GM12878 (cell line): ENCODE measurements at regions not wholly inside any gene's neighbourhood (a gene's known extent, or its start where the extent isn't known, plus 50 kb on each side); places are given as distances from the start of the nearest gene placed in this dataset.

Source experiments
- ATAC-seq: fragments of 200-7000 bp; cut with Tn5 transposase; 3 replicates; pipeline ENCODE4 v1.9.1; 2020; ENCODE audit warnings: mild to moderate bottlenecking, moderate library complexity
- BruUV-seq: library from RNA; stranded (reverse); fragments of 400-500 nt; replicated peaks from 2 replicates; lab custom pipeline; 2021; lab: Mats Ljungman, UMichigan
- CTCF ChIA-PET: fragments of 300-600 bp; sonication (Branson Sonifier 250); formaldehyde crosslinking; extraction: SDS; loops from one replicate; lab custom pipeline; 2021; ENCODE audit warnings: inconsistent platforms; lab: Yijun Ruan, JAX
- POLR2A ChIA-PET: fragments of 350-600 bp; formaldehyde crosslinking; extraction: SDS; loops from one replicate; lab custom pipeline; 2021; ENCODE audit warnings: inconsistent platforms; lab: Charles Lee
- RAD21 ChIA-PET: fragments of 300-600 bp; sonication (Branson Sonifier 250); formaldehyde crosslinking; loops from one replicate; lab custom pipeline; 2023; ENCODE audit warnings: antibody characterized with exemption; ENCODE audit not compliant: unreplicated experiment; lab: Charles Lee
- SMC1A ChIA-PET: fragments of 300-600 bp; sonication (Branson Sonifier 250); formaldehyde crosslinking; loops from one replicate; lab custom pipeline; 2023; ENCODE audit not compliant: unreplicated experiment, uncharacterized antibody; lab: Charles Lee
- DNase-seq: peaks from one replicate; pipeline ENCODE4 v3.0.0-alpha.2; 2011; ENCODE audit warnings: low read depth, low spot score
- FAIRE-seq: peaks from 3 replicates; lab custom pipeline; 2011; peaks lifted over from hg19 to GRCh38; lab: Jason Lieb, UNC
- H2AFZ ChIP-seq: 2 replicates; pipeline ENCODE4 v1.6.0; 2011; ENCODE audit warnings: low read depth, low read length, control low read depth; ENCODE audit not compliant: control insufficient read depth
- H3K27ac ChIP-seq: 2 replicates; pipeline ENCODE4 v1.5.1; 2011; ENCODE audit warnings: control low read depth; ENCODE audit not compliant: control insufficient read depth, insufficient read depth
- H3K27me3 ChIP-seq, 2 experiments: replicated peaks in 1 of 2; 2 replicates each; pipeline versions ENCODE4 v1.6.0 to v1.6.1; 2011; ENCODE audit warnings: low read length in 1 of 2; ENCODE audit not compliant: control insufficient read depth in 2 of 2, insufficient read depth in 2 of 2
- H3K36me3 ChIP-seq, 2 experiments: 2 replicates each; pipeline ENCODE4 v1.5.1; 2011; ENCODE audit warnings: low read length in 1 of 2; ENCODE audit not compliant: control insufficient read depth in 2 of 2, insufficient read depth in 2 of 2
- H3K4me1 ChIP-seq: 2 replicates; pipeline ENCODE4 v1.6.1; 2011; ENCODE audit warnings: mild to moderate bottlenecking, low read length, moderate library complexity, mixed read lengths; ENCODE audit not compliant: control insufficient read depth, insufficient read depth
- H3K4me2 ChIP-seq: 2 replicates; pipeline ENCODE4 v1.6.0; 2011; ENCODE audit warnings: control low read depth; ENCODE audit not compliant: control insufficient read depth, insufficient read depth
- H3K4me3 ChIP-seq: fragments of 200-600 bp; sonication (generic); 2 replicates; pipeline ENCODE4 v1.5.1; 2016
- H3K79me2 ChIP-seq: 2 replicates; pipeline ENCODE4 v1.6.0; 2011; ENCODE audit warnings: low read length; ENCODE audit not compliant: control insufficient read depth, insufficient read depth
- H3K9ac ChIP-seq: 2 replicates; pipeline ENCODE4 v1.8.0; 2011; ENCODE audit warnings: low read length, control low read depth, mixed read lengths; ENCODE audit not compliant: control insufficient read depth, insufficient read depth
- H3K9me3 ChIP-seq: replicated peaks from 3 replicates; pipeline ENCODE4 v1.5.1; 2011; ENCODE audit warnings: mild to moderate bottlenecking, low read length; ENCODE audit not compliant: control insufficient read depth, insufficient read depth
- H4K20me1 ChIP-seq: 2 replicates; pipeline ENCODE4 v1.6.0; 2011; ENCODE audit not compliant: control insufficient read depth, insufficient read depth
- ATF2 ChIP-seq: IDR thresholded peaks from 2 replicates; pipeline ENCODE4 v1.6.1; 2012; ENCODE audit warnings: low read length, inconsistent platforms
- EP300 ChIP-seq, 2 experiments: fragments of 150-350 bp in 1 of 2; IDR thresholded peaks; 2 replicates each; pipeline ENCODE4 v1.6.1; 2011 to 2012; ENCODE audit warnings: low read depth in 2 of 2, low read length in 2 of 2, borderline replicate concordance in 1 of 2, improper control_type of control experiment in 1 of 2, inconsistent platforms in 1 of 2; ENCODE audit not compliant: control insufficient read depth in 1 of 2
- FOS ChIP-seq: IDR thresholded peaks from 3 replicates; pipeline ENCODE4 v1.6.1; 2011; ENCODE audit warnings: borderline replicate concordance; ENCODE audit not compliant: insufficient read length; ENCODE audit errors: extremely low read depth
- SMAD5 ChIP-seq: IDR thresholded peaks from 2 replicates; pipeline ENCODE4 v1.6.1; 2016; ENCODE audit warnings: antibody characterized with exemption, low read depth
- STAT3 ChIP-seq: IDR thresholded peaks from 2 replicates; pipeline ENCODE4 v1.6.1; 2011; ENCODE audit warnings: low read depth, low read length, improper control_type of control experiment
- WRNIP1 ChIP-seq: IDR thresholded peaks from 2 replicates; pipeline ENCODE4 v1.6.1; 2011; ENCODE audit warnings: low read depth, low read length, improper control_type of control experiment, borderline replicate concordance
- ZNF207 ChIP-seq: fragments of 450-650 bp; IDR thresholded peaks from 2 replicates; pipeline ENCODE4 v1.6.1; 2014; ENCODE audit warnings: antibody characterized with exemption, mild to moderate bottlenecking, borderline replicate concordance
- WGBS: methylation state at CpG from one replicate; pipeline ENCODE4 v1.1.6; 2016; ENCODE audit warnings: low lambda C conversion rate; ENCODE audit not compliant: insufficient replicate concordance, insufficient coverage; ENCODE audit errors: missing lambda C conversion rate; 5-methylcytosine and 5-hydroxymethylcytosine counted together
- in situ Hi-C: fragments of 300-500 bp; cut with MboI; formaldehyde crosslinking; loops from 9 replicates; pipeline ENCODE4 v1.14.3; 2018; ENCODE audit warnings: mixed read lengths
- intact Hi-C: fragments of 100-400 bp; cut with micrococcal nuclease; formaldehyde crosslinking; loops from one replicate; pipeline ENCODE4 v1.14.2; 2022; ENCODE audit not compliant: unreplicated experiment
- TF ChIP-seq, protein P1 (sequence below): fragments of 450-650 bp; IDR thresholded peaks from 2 replicates; pipeline ENCODE4 v1.6.1; 2016; ENCODE audit warnings: mild to moderate bottlenecking

- SMC1A ChIA-PET: no interaction called here
- in situ Hi-C loops: no loop called here
- 34% methylated on average over 5 of the region's 5 CpGs for WGBS
- Histone ChIP-seq H4K20me1 (no peaks in the 10 kb centered on the region), H3K4me1 (no peaks in the 10 kb centered on the region), H3K4me2 (no peak overlapping the region), H3K36me3 (no peaks in the 10 kb centered on the region), H3K9ac (no peak overlapping the region)
- no peak for DNase-seq
- TF ChIP-seq, protein P1, sequence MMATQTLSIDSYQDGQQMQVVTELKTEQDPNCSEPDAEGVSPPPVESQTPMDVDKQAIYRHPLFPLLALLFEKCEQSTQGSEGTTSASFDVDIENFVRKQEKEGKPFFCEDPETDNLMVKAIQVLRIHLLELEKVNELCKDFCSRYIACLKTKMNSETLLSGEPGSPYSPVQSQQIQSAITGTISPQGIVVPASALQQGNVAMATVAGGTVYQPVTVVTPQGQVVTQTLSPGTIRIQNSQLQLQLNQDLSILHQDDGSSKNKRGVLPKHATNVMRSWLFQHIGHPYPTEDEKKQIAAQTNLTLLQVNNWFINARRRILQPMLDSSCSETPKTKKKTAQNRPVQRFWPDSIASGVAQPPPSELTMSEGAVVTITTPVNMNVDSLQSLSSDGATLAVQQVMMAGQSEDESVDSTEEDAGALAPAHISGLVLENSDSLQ: no peak
- TF ChIP-seq EP300 (IDR thresholded peaks at IDR 0.05; ENCODE audit: borderline replicate concordance in 1 of 2, control insufficient read depth in 1 of 2, low read depth in 2 of 2, low read length in 2 of 2) (no peak), ZNF207 (no peak), ATF2 (no peak), STAT3 (no peak), SMAD5 (no peak), FOS (no peak), WRNIP1 (no peak)
- TF ChIP-seq, all 136 proteins: peak for 0
- H3K9me3 ChIP-seq: no peaks in the 10 kb centered on the region
- no TSS peak for BruUV-seq
- intact Hi-C loops: no loop called here
- ATAC-seq (no peak), FAIRE-seq (no peak)
- RAD21 ChIA-PET: no interaction called here
- H3K79me2 ChIP-seq: no peaks in the 10 kb centered on the region
- CTCF ChIA-PET: no interaction called here
- no peak overlapping the region for H2AFZ ChIP-seq
- H3K4me3 ChIP-seq: no peak overlapping the region
- no peak overlapping the region for H3K27ac ChIP-seq
- POLR2A ChIA-PET: no interaction called here
- no peaks in the 10 kb centered on the region for H3K27me3 ChIP-seq
These were observed 342.5 kb downstream of the NPIPA8 start for GRCh38 chr16:17994027-17994426.
